Activated T-helper 1 cell treated with anti-CD3 and anti-CD28 coated beads, Interleukin-2, amount 50 U/mL, for 16 hours (primary cell): ENCODE measurements at regions not wholly inside any gene's neighbourhood (a gene's known extent, or its start where the extent isn't known, plus 50 kb on each side); places are given as distances from the start of the nearest gene placed in this dataset.

Experiments
- DNase-seq, 2 donors: peaks; one replicate each; pipeline ENCODE4 v3.0.0-alpha.2; 2020; ENCODE audit warnings: low read depth in 1 of 2, low spot score in 1 of 2

GRCh38 chr4:24419181-24420034, 164.9 kb downstream of the DHX15 start:
- peak; percentile 28 to 43 for DNase-seq

GRCh38 chr4:24417206-24417605, 167.1 kb downstream of the DHX15 start:
- DNase-seq, result no peak

DNA sequence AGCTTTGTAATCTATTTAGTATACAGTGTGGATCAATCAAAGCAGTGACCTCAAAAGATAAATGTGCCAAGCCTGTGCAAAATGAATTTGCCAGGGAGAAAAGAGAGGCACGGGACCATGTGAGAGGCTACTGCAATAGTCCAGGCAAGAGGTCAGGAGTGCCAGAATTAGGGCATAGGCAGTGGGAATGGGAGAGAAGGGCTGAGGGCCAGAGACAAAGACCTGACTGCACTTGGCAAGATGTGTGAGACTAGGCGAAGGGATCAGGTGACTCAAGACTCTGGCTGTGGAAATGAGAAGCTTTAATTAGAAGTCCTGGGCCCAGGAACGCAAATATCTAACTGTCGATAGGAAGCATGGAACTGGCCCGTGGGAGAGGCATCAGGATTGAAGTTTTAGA, 168.1 kb downstream of the DHX15 start:
- no peak for DNase-seq

GRCh38 chr4:24413311-24413784, 171.0 kb downstream of the DHX15 start:
- no peak for DNase-seq

GRCh38 chr4:24411806-24412205, 172.5 kb downstream of the DHX15 start:
- no peak for DNase-seq

DNA sequence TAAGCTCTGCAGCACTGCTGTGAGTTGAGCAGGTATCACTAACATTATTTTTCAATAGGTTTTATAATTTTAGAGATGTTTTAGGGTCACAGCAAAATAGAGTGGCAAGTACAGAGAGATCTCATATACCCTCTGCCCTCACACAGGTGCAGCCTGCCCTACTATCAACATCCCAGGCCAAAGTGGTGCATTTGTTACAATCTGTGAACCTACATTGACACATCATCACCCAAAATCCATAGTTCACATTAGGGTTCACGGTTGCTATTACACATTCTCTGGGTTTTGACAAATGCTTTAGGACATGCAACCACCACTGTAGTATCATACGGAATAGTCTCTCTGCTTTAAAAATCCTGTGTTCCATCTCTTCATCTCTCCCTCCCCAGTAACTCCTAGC, 173.1 kb downstream of the DHX15 start:
- DNase-seq, result no peak

DNA sequence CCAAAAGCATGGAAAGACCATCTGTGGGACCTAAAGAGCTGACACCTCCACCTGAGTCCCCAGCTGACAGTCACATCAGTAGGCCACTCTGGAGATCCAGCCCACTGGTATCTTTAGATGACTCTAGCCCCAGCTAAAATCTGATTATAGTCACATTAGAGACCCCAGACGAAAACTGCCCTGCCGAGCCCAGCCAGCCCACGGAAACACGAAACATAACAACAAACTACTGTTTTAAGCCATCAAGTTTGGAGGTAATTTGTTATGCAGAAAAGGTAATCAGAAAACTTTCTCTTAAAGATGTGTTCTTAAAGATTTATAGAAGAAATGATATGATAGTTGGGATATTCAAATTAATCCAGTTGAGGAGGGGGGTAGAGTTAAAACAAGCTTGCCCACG, 175.7 kb downstream of the DHX15 start:
- no peak for DNase-seq

DNA sequence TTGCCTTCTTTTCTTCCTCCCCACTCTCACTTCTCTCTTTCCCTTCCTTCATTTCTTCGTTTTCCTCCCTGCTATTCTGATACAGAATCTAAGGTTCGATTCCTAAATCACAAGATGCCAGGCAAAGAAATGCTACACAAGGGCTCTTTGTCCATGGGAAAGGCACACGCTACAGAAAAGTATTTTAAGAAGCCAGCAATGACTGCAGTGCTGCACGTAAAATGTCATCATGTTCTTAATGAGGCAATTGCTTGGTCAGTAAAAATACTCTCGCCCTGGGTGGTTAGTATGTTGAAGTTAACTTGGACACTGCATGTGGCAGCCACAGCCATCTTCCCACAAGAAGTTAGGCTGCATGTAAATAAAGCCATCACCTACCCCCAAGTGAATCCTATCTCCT, 178.4 kb downstream of the DHX15 start:
- no peak for DNase-seq

DNA sequence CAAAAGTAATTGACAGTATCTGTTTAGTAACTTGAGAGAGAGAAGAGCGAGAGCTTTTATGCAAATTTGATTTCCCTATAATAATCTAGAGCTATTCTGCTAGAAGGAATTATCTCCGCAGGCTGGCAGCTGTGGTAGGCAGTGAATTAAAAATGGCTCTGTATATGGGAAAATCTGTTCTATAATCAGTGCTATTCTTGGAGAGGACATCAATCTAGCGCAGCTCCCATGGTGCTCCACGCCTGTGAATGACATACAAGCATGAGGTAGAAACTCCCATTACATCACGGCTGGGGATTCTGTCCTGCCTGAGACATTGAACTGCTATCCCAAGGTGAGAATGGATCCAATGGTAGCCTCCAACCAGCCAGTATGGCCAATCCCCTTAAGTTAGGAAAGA, 179.0 kb downstream of the DHX15 start:
- no peak for DNase-seq

DNA sequence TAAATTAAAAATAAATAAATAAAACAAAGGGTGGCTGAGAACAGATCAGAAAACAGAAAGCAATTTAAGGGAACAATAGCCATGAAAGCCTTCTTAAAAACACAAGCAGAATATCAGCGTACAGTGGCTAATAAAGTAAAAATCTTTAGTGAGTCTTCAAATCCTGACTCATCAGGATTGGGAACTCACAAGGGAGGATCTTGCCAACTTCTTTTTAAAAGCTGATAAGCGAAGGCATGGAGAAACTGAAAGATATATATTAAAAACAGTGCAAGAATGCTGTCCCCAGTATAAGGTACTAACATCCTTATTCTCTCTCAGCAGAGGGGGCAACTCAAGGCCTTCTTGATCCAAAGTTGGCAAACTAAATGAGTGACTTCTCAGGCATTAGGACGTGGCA, 180.1 kb downstream of the DHX15 start:
- no peak for DNase-seq

- no peak for DNase-seq
Observed at GRCh38 chr4:24403265-24403664, 181.1 kb downstream of the DHX15 start.

DNA sequence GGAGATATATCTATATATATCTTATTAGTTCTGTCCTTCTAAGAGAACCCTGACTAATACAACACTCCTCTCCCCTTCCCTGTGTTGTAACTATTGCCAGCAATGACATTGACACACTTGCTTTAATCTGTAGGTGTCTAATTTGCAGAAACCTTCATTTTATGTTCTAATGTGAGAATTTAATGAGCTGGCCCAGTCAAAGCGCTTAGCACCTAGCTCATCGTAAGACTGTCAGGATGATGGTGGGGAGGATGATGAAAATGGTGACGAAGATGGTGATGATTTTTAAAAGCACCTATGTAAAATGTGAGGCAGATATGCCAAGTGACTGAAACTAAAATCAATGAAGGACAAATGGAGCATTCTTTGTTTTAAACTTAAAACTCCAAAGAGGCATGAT, 183.8 kb downstream of the DHX15 start:
- no peak for DNase-seq

GRCh38 chr4:24396988-24397387, 187.4 kb downstream of the DHX15 start:
- no peak for DNase-seq

GRCh38 chr4:24395937-24396336, 188.4 kb downstream of the DHX15 start:
- DNase-seq, result no peak

DNA sequence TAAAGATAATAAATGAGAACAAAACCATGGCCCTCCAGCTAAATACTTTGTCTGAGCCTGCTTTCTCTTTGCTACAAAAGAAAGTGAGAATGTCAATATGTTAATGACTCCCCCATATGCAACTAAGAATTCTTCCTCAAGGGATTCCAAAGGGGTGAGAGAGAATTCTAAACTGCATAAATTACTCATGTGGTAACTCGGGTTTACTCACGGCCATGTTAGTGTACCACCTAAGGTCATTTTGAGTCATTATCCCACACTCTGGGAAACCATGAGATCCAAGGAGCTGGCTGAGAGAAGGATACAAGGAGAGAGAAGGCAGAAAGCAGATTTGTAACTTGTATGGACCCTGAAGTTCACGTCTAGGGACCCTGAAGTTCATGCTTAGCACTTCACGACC, 190.3 kb downstream of the DHX15 start:
- DNase-seq, result no peak

- DNase-seq, result no peak
Observed at GRCh38 chr4:24392613-24393012, 191.7 kb downstream of the DHX15 start.

DNA sequence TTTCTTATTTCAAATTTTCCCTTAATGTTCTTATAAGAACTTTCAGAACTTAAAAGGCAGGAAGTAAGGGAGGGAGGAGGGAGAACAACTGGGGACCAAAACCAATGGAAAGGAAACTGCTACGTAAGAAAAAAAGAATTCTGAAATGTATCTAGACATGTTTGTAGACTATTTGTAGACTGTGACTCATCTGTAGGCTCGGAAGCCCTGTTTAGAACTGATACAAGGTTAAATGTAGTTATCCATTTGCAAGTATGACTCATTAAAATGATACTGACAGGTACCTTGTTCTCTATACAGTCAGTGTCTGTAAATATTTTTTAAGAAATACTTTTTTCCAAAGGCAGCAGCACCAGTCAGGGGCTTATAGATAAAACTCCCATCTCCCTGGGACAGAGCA, 202.0 kb downstream of the DHX15 start:
- no peak for DNase-seq

GRCh38 chr4:24380957-24381665, 203.2 kb downstream of the DHX15 start:
- no peak for DNase-seq

DNA sequence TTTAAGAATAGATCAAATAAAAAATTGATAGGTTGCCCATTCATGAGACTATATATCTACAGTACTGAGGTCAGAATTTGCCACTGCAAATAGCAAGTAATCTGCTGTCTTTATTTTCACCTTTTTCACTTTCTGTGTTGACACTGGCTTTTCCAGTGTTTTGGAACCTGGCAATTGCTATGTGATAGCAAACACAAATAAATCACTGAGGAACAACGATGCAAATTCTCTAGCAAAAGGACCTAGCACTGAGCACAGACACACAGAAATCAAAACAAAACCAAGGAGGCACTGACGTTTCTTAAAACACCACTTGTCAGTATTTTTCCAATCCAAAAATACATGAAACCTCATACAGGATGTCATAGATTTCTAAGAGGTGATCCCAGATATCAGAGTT, 210.7 kb downstream of the DHX15 start:
- DNase-seq, result no peak

GRCh38 chr4:24372881-24373280, 211.5 kb downstream of the DHX15 start:
- no peak for DNase-seq

- DNase-seq, result no peak
Observed at GRCh38 chr4:24372341-24372740, 212.0 kb downstream of the DHX15 start.

DNA sequence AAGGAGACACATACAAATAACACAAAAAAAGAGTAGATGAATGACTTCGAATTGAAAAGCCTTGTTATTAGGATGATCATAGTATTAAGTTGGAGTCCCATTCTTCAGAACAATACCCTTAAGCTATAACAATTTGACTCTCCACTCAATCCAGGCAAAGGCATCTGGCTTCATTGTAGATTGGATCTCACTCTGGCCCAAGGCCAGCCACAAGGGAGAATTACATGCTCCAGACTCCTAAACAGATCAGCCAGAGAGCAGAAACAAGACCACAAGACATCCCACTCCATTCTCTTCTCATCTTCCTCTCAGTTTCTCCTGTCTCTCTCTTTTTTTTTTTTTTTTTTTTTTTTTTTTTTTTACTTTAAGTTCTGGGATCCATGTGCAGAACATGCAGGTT, 213.9 kb downstream of the DHX15 start:
- DNase-seq, result no peak
